ENCODE measurements at regions not wholly inside any gene's neighbourhood (a gene's known extent, or its start where the extent isn't known, plus 50 kb on each side); places are given as distances from the start of the nearest gene placed in this dataset.

DNA sequence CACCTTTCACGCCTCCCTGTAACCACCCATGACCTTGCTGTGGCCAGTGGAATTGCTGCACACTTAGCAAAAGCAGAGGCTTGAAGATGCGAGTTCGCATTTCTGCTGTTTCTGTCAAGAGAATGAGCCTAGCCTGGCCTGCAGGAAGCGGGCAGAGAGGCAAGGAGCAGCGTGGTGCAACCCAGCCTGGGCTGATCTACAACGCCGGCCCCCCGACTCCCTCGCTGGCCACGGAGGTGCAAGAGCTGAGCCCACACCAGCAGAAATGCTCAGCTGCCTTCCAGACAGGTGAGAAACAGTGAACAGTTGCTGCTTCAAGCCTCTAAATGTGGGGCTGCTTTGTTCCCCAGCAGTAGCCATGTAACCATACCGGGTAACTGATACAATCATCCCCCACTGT is 116.4 kb downstream of the NCOR2 start:
- Mint-ChIP-seq H3K27me3 (no peaks in the 10 kb centered on the region), H3K4me3 (no peak overlapping the region), H3K27ac (peak overlapping the region in 2 of 3 donors; percentile 52 to 69), H3K36me3 (peaks cover 13% of the 10 kb centered on the region), H3K9me3 (no peaks in the 10 kb centered on the region), H3K4me1 (peaks cover 5 to 59% (median 27%) of the 10 kb centered on the region in 4 donors)
- Histone ChIP-seq H3K27ac (ENCODE audit: insufficient read depth, low read length, poor library complexity, severe bottlenecking) (no peak overlapping the region), H3K9me3 (ENCODE audit: control insufficient read depth in 2 of 2, low read length in 2 of 2) (no peaks in the 10 kb centered on the region), H3K4me1 (ENCODE audit: control insufficient read depth, insufficient read depth, low read length, poor library complexity, severe bottlenecking) (peaks cover 51% of the 10 kb centered on the region), H3K27me3 (ENCODE audit: control insufficient read depth, insufficient read depth, low read length) (no peaks in the 10 kb centered on the region), H3K4me3 (ENCODE audit: low read depth, low read length) (no peak overlapping the region), H3K36me3 (ENCODE audit: control insufficient read depth, insufficient read depth, low read length) (peaks cover 9% of the 10 kb centered on the region)
- no peak for DNase-seq
- ATAC-seq (ENCODE audit: low read depth in 2 of 2) = no peak

GRCh38 chr12:124450376-124450750 is 117.0 kb downstream of the NCOR2 start:
- H3K27ac ChIP-seq (ENCODE audit: insufficient read depth, low read length, poor library complexity, severe bottlenecking) = no peak overlapping the region
- H3K9me3 ChIP-seq (ENCODE audit: control insufficient read depth in 2 of 2, low read length in 2 of 2) = no peaks in the 10 kb centered on the region
- ATAC-seq (ENCODE audit: low read depth in 2 of 2) = no peak
- peaks cover 14% of the 10 kb centered on the region for H3K36me3 ChIP-seq (ENCODE audit: control insufficient read depth, insufficient read depth, low read length)
- Mint-ChIP-seq H3K9me3 (no peaks in the 10 kb centered on the region), H3K27ac (peak overlapping the region in 1 of 3 donors; percentile 52), H3K27me3 (no peaks in the 10 kb centered on the region), H3K36me3 (peaks cover 14% of the 10 kb centered on the region), H3K4me1 (peaks cover 5 to 55% (median 25%) of the 10 kb centered on the region in 4 donors), H3K4me3 (no peak overlapping the region)
- peaks cover 44% of the 10 kb centered on the region for H3K4me1 ChIP-seq (ENCODE audit: control insufficient read depth, insufficient read depth, low read length, poor library complexity, severe bottlenecking)
- no peak overlapping the region for H3K4me3 ChIP-seq (ENCODE audit: low read depth, low read length)
- DNase-seq = no peak
- H3K27me3 ChIP-seq (ENCODE audit: control insufficient read depth, insufficient read depth, low read length) = no peaks in the 10 kb centered on the region

GRCh38 chr12:124449623-124450375 is 117.6 kb downstream of the NCOR2 start:
- H3K27ac ChIP-seq (ENCODE audit: insufficient read depth, low read length, poor library complexity, severe bottlenecking) = no peak overlapping the region
- peaks cover 3 to 50% (median 22%) of the 10 kb centered on the region in 4 donors for H3K4me1 Mint-ChIP-seq
- peaks cover 14% of the 10 kb centered on the region for H3K36me3 ChIP-seq (ENCODE audit: control insufficient read depth, insufficient read depth, low read length)
- H3K9me3 Mint-ChIP-seq = no peaks in the 10 kb centered on the region
- DNase-seq (no peak), ATAC-seq (ENCODE audit: low read depth in 2 of 2) (no peak)
- H3K4me1 ChIP-seq (ENCODE audit: control insufficient read depth, insufficient read depth, low read length, poor library complexity, severe bottlenecking) = peaks cover 38% of the 10 kb centered on the region
- H3K36me3 Mint-ChIP-seq = peaks cover 13% of the 10 kb centered on the region
- H3K27me3 ChIP-seq (ENCODE audit: control insufficient read depth, insufficient read depth, low read length) = no peaks in the 10 kb centered on the region
- H3K9me3 ChIP-seq (ENCODE audit: control insufficient read depth in 2 of 2, low read length in 2 of 2) = no peaks in the 10 kb centered on the region
- H3K4me3 Mint-ChIP-seq = no peak overlapping the region
- no peak overlapping the region for H3K4me3 ChIP-seq (ENCODE audit: low read depth, low read length)
- no peaks in the 10 kb centered on the region for H3K27me3 Mint-ChIP-seq
- no peak overlapping the region for H3K27ac Mint-ChIP-seq

DNA sequence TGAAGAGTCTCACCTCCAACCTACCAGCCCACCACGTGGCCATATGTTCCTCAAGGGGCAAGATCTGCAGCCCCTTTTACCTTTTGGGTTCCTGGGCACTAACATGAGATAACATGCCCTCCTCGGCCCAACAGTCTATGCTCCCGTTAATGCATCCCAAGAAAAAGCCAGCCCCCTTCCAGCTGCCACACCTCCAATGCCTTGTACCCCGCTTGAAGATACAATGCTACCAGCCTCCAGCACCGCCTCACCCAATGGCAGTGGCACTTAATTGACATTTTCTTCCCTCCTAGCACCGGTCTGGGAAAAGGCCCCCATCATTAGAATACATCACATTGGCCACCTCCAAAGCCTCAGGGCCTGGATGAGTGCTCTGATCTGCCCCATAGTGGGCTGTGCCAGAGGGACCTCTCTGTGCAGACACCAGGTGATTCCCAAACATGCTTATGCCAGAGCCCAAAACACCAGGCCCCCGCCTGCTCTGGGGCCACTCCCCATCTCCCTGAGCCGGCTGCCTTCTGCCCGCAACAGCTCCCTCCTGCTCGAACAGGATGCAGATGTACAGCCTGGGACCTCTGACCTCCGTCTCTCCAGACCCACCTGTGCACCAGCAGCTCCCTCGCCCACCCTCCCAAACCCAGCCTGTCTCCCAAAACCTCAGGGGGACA is 118.3 kb downstream of the NCOR2 start:
- H3K9me3 ChIP-seq (ENCODE audit: control insufficient read depth in 2 of 2, low read length in 2 of 2) = no peaks in the 10 kb centered on the region
- peaks cover 31% of the 10 kb centered on the region for H3K4me1 ChIP-seq (ENCODE audit: control insufficient read depth, insufficient read depth, low read length, poor library complexity, severe bottlenecking)
- H3K27me3 ChIP-seq (ENCODE audit: control insufficient read depth, insufficient read depth, low read length) = no peaks in the 10 kb centered on the region
- ATAC-seq (ENCODE audit: low read depth in 2 of 2) = no peak
- no peak overlapping the region for H3K27ac ChIP-seq (ENCODE audit: insufficient read depth, low read length, poor library complexity, severe bottlenecking)
- DNase-seq = no peak
- H3K36me3 ChIP-seq (ENCODE audit: control insufficient read depth, insufficient read depth, low read length) = peaks cover 19% of the 10 kb centered on the region
- Mint-ChIP-seq H3K4me1 (peaks cover 0 to 46% (median 20%) of the 10 kb centered on the region in 4 donors), H3K27me3 (no peaks in the 10 kb centered on the region), H3K9me3 (no peaks in the 10 kb centered on the region), H3K4me3 (no peak overlapping the region), H3K27ac (peak overlapping the region; percentile 47 to 75 (median 69)), H3K36me3 (peaks cover 18% of the 10 kb centered on the region)
- H3K4me3 ChIP-seq (ENCODE audit: low read depth, low read length) = no peak overlapping the region

DNA sequence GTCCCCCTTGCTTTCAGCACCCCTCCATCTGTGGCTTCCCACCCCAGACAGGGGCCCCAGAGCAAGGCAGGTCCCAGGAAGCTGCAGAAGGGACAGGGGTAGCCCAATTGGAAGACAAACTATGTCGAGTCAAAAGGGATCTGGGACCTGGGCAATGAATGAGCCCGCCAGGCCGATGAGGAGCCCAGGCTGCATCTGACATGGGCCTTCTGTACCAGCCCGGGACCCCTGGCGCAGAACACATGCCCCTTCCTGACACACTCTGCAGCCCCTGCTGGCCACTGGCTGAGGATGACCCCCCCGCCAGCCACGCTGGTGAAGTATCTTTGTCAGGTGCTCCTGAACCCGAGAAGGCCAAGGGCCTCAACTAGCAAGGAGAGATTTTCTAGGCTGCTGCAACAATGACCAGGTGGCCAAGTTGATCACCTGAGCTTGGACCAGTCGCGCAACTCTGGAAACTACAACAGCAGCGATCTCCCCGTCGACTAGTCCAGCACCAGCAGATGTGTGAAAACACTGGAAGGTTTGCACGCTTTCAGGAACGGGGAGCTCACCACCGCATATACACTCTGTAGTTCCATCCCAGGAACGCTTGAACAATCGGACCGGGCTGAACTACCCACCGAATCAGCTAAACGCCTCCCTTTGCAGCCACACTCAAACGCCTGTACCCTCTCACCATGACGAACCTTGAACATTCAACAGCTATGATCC is 119.0 kb downstream of the NCOR2 start:
- Mint-ChIP-seq H3K36me3 (peaks cover 20% of the 10 kb centered on the region), H3K4me3 (no peak overlapping the region), H3K4me1 (peaks cover 0 to 42% (median 18%) of the 10 kb centered on the region in 4 donors), H3K9me3 (no peaks in the 10 kb centered on the region), H3K27me3 (no peaks in the 10 kb centered on the region), H3K27ac (peak overlapping the region; percentile 47 to 75 (median 52))
- no peak overlapping the region for H3K27ac ChIP-seq (ENCODE audit: insufficient read depth, low read length, poor library complexity, severe bottlenecking)
- DNase-seq = no peak
- no peak overlapping the region for H3K4me3 ChIP-seq (ENCODE audit: low read depth, low read length)
- ATAC-seq (ENCODE audit: low read depth in 2 of 2) = no peak
- peaks cover 25% of the 10 kb centered on the region for H3K36me3 ChIP-seq (ENCODE audit: control insufficient read depth, insufficient read depth, low read length)
- H3K27me3 ChIP-seq (ENCODE audit: control insufficient read depth, insufficient read depth, low read length) = no peaks in the 10 kb centered on the region
- peaks cover 24% of the 10 kb centered on the region for H3K4me1 ChIP-seq (ENCODE audit: control insufficient read depth, insufficient read depth, low read length, poor library complexity, severe bottlenecking)
- H3K9me3 ChIP-seq (ENCODE audit: control insufficient read depth in 2 of 2, low read length in 2 of 2) = no peaks in the 10 kb centered on the region

DNA sequence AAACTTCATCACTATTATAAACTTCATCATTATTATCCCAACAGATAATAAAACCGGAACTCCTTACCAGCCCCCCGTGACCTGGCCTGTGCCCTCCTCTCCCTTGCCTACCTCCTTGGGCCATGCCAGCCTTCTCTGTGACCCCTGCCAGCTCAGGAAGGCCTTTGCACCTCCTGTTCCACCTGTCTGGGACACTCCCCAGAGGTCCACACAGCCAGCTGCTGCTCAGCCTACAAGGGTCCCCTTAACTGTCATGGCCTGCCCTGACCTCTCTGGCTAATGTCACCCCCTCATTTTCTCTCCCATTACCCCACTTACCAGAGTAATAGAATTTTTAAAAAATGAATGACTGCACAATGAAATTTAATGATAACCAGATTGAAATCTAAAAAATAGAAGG is 121.0 kb downstream of the NCOR2 start:
- no peak for DNase-seq
- Histone ChIP-seq H3K4me3 (ENCODE audit: low read depth, low read length) (no peak overlapping the region), H3K36me3 (ENCODE audit: control insufficient read depth, insufficient read depth, low read length) (peaks cover 44% of the 10 kb centered on the region), H3K27ac (ENCODE audit: insufficient read depth, low read length, poor library complexity, severe bottlenecking) (no peak overlapping the region), H3K27me3 (ENCODE audit: control insufficient read depth, insufficient read depth, low read length) (no peaks in the 10 kb centered on the region), H3K9me3 (ENCODE audit: control insufficient read depth in 2 of 2, low read length in 2 of 2) (no peaks in the 10 kb centered on the region), H3K4me1 (ENCODE audit: control insufficient read depth, insufficient read depth, low read length, poor library complexity, severe bottlenecking) (peaks cover 7% of the 10 kb centered on the region)
- H3K4me1 Mint-ChIP-seq = peaks cover 0 to 35% (median 18%) of the 10 kb centered on the region in 4 donors
- H3K27me3 Mint-ChIP-seq = no peaks in the 10 kb centered on the region
- peaks cover 32% of the 10 kb centered on the region for H3K36me3 Mint-ChIP-seq
- no peak for ATAC-seq (ENCODE audit: low read depth in 2 of 2)
- H3K9me3 Mint-ChIP-seq = no peaks in the 10 kb centered on the region
- H3K4me3 Mint-ChIP-seq = no peak overlapping the region
- H3K27ac Mint-ChIP-seq = peak overlapping the region in 1 of 3 donors; percentile 59

DNA sequence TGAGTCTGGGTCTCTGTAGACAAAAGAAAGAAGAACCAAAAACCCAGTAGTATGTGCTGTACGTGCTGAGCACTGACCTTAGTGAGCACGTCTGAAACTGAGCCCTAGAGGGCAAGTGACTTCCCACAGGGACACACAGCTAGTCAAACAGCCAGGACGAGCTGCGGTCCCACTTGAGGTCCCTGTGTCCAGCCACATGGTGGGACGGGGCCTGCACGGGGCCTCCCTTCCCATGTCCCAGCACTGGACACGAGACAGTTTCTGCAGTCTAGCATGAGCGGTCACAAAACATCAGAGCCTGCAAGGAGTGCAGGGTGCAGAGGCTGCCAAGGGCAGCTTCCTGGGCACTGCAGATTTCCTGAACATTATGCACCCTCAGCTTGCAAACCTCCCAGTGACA is 121.6 kb downstream of the NCOR2 start:
- Mint-ChIP-seq H3K4me3 (no peak overlapping the region), H3K9me3 (no peaks in the 10 kb centered on the region), H3K27ac (no peak overlapping the region), H3K4me1 (peaks cover 0 to 32% (median 17%) of the 10 kb centered on the region in 4 donors), H3K27me3 (no peaks in the 10 kb centered on the region), H3K36me3 (peaks cover 35% of the 10 kb centered on the region)
- Histone ChIP-seq H3K27ac (ENCODE audit: insufficient read depth, low read length, poor library complexity, severe bottlenecking) (no peak overlapping the region), H3K4me3 (ENCODE audit: low read depth, low read length) (no peak overlapping the region), H3K36me3 (ENCODE audit: control insufficient read depth, insufficient read depth, low read length) (peaks cover 47% of the 10 kb centered on the region), H3K27me3 (ENCODE audit: control insufficient read depth, insufficient read depth, low read length) (no peaks in the 10 kb centered on the region), H3K9me3 (ENCODE audit: control insufficient read depth in 2 of 2, low read length in 2 of 2) (no peaks in the 10 kb centered on the region), H3K4me1 (ENCODE audit: control insufficient read depth, insufficient read depth, low read length, poor library complexity, severe bottlenecking) (peaks cover 6% of the 10 kb centered on the region)
- DNase-seq = no peak
- no peak for ATAC-seq (ENCODE audit: low read depth in 2 of 2)
